Muscle layer of colon (tissue), 2 donors: ENCODE measurements at regions not wholly inside any gene's neighbourhood (a gene's known extent, or its start where the extent isn't known, plus 50 kb on each side); places are given as distances from the start of the nearest gene placed in this dataset.

Experiments used
- H3K27ac ChIP-seq: one replicate; pipeline ENCODE4 v1.7.0; 2013; ENCODE audit warnings: low read depth, mild to moderate bottlenecking, low read length, moderate library complexity
- H3K27me3 ChIP-seq, 2 donors: one replicate each; pipeline ENCODE4 v1.7.0; 2013; ENCODE audit warnings: low read length in 2 of 2, mild to moderate bottlenecking in 2 of 2; ENCODE audit not compliant: insufficient read depth in 2 of 2, control insufficient read depth in 1 of 2
- H3K36me3 ChIP-seq: one replicate; pipeline ENCODE4 v1.7.0; 2013; ENCODE audit warnings: mild to moderate bottlenecking, low read length; ENCODE audit not compliant: insufficient read depth
- H3K4me1 ChIP-seq: one replicate; pipeline ENCODE4 v1.7.0; 2013; ENCODE audit warnings: mild to moderate bottlenecking, low read length; ENCODE audit not compliant: insufficient read depth
- H3K4me3 ChIP-seq, 2 donors: one replicate each; pipeline ENCODE4 v1.7.0; 2013; ENCODE audit warnings: low read length in 2 of 2, low read depth in 1 of 2, mild to moderate bottlenecking in 1 of 2, moderate library complexity in 1 of 2
- H3K9ac ChIP-seq: one replicate; pipeline ENCODE4 v1.7.0; 2013; ENCODE audit warnings: low read length
- H3K9me3 ChIP-seq: one replicate; pipeline ENCODE4 v1.7.0; 2013; ENCODE audit warnings: mild to moderate bottlenecking, low read length
- donor health status: abdominal sarcoma.
- donor health status: Adenocarcinoma of cecum.

- no peaks in the 10 kb centered on the region for H3K27me3 ChIP-seq
- H3K4me3 ChIP-seq: no peak overlapping the region
- no peak overlapping the region for H3K27ac ChIP-seq
- no peaks in the 10 kb centered on the region for H3K36me3 ChIP-seq
- H3K9ac ChIP-seq: no peak overlapping the region
- no peaks in the 10 kb centered on the region for H3K4me1 ChIP-seq
- no peaks in the 10 kb centered on the region for H3K9me3 ChIP-seq
These were observed 460.0 kb upstream of the SGCD start for GRCh38 chr5:155866971-155867370.

- no peaks in the 10 kb centered on the region for H3K27me3 ChIP-seq
- no peak overlapping the region for H3K4me3 ChIP-seq
- H3K4me1 ChIP-seq: no peaks in the 10 kb centered on the region
- no peak overlapping the region for H3K27ac ChIP-seq
- no peaks in the 10 kb centered on the region for H3K9me3 ChIP-seq
- H3K36me3 ChIP-seq: no peaks in the 10 kb centered on the region
- H3K9ac ChIP-seq: no peak overlapping the region
These were observed 459.4 kb upstream of the SGCD start for GRCh38 chr5:155867522-155868088.

GRCh38 chr5:155870636-155871035, 456.3 kb upstream of the SGCD start:
- Histone ChIP-seq H3K4me3 (no peak overlapping the region), H3K27me3 (no peaks in the 10 kb centered on the region), H3K27ac (no peak overlapping the region), H3K4me1 (no peaks in the 10 kb centered on the region), H3K9me3 (no peaks in the 10 kb centered on the region), H3K36me3 (no peaks in the 10 kb centered on the region), H3K9ac (no peak overlapping the region)

- H3K9me3 ChIP-seq: no peaks in the 10 kb centered on the region
These were observed 455.3 kb upstream of the SGCD start for GRCh38 chr5:155871623-155872022.

GRCh38 chr5:155872629-155873220, 454.2 kb upstream of the SGCD start:
- no peaks in the 10 kb centered on the region for H3K27me3 ChIP-seq
- H3K36me3 ChIP-seq: no peaks in the 10 kb centered on the region
- H3K9me3 ChIP-seq: no peaks in the 10 kb centered on the region
- H3K27ac ChIP-seq: no peak overlapping the region
- H3K4me3 ChIP-seq: no peak overlapping the region
- H3K4me1 ChIP-seq: no peaks in the 10 kb centered on the region
- H3K9ac ChIP-seq: no peak overlapping the region

More at GRCh38 chr5:155871623-155872022, 455.3 kb upstream of the SGCD start:
- Histone ChIP-seq H3K4me3 (no peak overlapping the region), H3K9ac (no peak overlapping the region), H3K27me3 (no peaks in the 10 kb centered on the region), H3K4me1 (no peaks in the 10 kb centered on the region), H3K36me3 (no peaks in the 10 kb centered on the region), H3K27ac (no peak overlapping the region)

DNA sequence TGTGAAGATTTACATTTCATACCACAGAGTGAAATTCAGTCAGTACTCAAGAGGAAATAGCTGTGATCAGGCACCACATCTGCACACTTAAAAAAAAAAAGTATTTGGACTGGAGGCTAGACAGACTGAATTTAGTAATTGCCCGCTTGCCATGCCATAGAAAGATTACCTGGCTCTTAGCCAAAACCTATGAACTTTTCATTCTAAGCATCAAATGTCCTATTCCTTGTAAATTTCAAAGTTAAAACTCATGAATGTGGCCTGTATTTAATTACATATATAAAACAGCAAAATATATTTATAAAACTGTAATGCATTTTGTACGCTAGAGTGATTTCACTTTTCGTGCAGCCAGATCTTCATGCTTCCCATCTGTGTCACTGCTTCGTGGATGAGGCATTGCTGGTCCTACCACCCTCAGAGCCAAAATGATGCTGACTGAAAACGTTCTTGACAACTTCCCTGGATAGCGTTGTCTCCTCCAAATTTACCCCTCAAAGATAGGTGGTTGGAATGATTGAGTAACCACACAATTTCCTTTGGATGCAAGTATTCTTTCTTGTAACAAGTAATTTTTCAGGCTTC, 447.9 kb upstream of the SGCD start:
- H3K9ac ChIP-seq: no peak overlapping the region
- no peaks in the 10 kb centered on the region for H3K9me3 ChIP-seq
- H3K4me3 ChIP-seq: no peak overlapping the region
- no peaks in the 10 kb centered on the region for H3K4me1 ChIP-seq
- H3K36me3 ChIP-seq: no peaks in the 10 kb centered on the region
- H3K27me3 ChIP-seq: no peaks in the 10 kb centered on the region
- no peak overlapping the region for H3K27ac ChIP-seq

- Histone ChIP-seq H3K4me3 (no peak overlapping the region), H3K9ac (no peak overlapping the region), H3K27ac (no peak overlapping the region), H3K27me3 (no peaks in the 10 kb centered on the region), H3K4me1 (no peaks in the 10 kb centered on the region), H3K9me3 (no peaks in the 10 kb centered on the region), H3K36me3 (no peaks in the 10 kb centered on the region)
These were observed 442.9 kb upstream of the SGCD start for GRCh38 chr5:155884041-155884440.

DNA sequence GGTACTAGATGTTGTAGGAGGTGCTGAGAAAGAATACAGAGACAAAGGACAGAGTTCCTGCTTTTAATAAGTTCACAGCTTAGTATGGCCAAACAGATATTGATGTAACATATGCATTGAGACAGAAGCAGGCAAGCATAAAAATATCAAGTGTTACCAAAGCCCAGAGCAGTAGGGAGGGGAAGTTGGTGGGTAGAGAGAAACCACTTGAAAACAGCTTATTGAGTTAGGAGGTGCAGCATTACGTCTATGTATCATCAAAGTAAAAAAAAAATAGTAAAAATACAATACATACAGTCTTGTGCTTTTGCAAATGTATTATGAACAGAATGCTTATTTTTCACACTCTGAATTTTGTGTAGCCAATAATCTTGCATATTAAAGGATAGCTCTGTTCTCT, 441.8 kb upstream of the SGCD start:
- Histone ChIP-seq H3K9me3 (no peaks in the 10 kb centered on the region), H3K4me1 (no peaks in the 10 kb centered on the region), H3K36me3 (no peaks in the 10 kb centered on the region), H3K27me3 (no peaks in the 10 kb centered on the region), H3K9ac (no peak overlapping the region), H3K4me3 (no peak overlapping the region), H3K27ac (no peak overlapping the region)

GRCh38 chr5:155886311-155887031, 440.5 kb upstream of the SGCD start:
- Histone ChIP-seq H3K36me3 (no peaks in the 10 kb centered on the region), H3K4me3 (no peak overlapping the region), H3K9me3 (no peaks in the 10 kb centered on the region), H3K9ac (no peak overlapping the region), H3K27me3 (no peaks in the 10 kb centered on the region), H3K4me1 (no peaks in the 10 kb centered on the region), H3K27ac (no peak overlapping the region)

DNA sequence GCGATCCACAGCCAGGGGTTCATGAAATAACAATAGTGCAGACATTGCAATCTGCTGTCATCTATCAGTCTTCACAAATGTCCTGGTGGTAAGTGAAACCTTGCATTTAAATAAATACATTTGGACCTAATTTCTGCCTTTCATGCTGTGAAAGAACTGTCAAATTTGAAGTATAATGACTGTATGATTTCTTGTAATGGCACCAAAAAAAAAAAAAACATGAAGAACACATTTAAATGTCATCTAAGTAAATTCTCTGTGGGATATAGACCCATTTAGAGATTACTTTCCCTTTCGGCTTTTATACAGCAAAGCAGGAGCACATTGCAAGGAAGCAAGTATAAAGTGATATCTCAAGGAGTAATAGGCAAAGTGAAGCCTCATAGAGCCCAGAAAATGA, 431.5 kb upstream of the SGCD start:
- Histone ChIP-seq H3K9ac (no peak overlapping the region), H3K4me3 (no peak overlapping the region), H3K4me1 (no peaks in the 10 kb centered on the region), H3K27me3 (no peaks in the 10 kb centered on the region), H3K9me3 (no peaks in the 10 kb centered on the region), H3K36me3 (no peaks in the 10 kb centered on the region), H3K27ac (no peak overlapping the region)

- Histone ChIP-seq H3K9ac (no peak overlapping the region), H3K9me3 (no peaks in the 10 kb centered on the region), H3K36me3 (no peaks in the 10 kb centered on the region), H3K27ac (no peak overlapping the region), H3K27me3 (no peaks in the 10 kb centered on the region), H3K4me1 (no peaks in the 10 kb centered on the region), H3K4me3 (no peak overlapping the region)
These were observed 429.2 kb upstream of the SGCD start for GRCh38 chr5:155897761-155898160.
